GM18867 (cell line): ENCODE measurements at regions not wholly inside any gene's neighbourhood (a gene's known extent, or its start where the extent isn't known, plus 50 kb on each side); places are given as distances from the start of the nearest gene placed in this dataset.
"Not testable (repeated sequence)": the region's sequence is repeated elsewhere in the genome, so short reads cannot be mapped to it uniquely, and the experiment has no call there.

Experiments
- ATAC-seq: cut with Tn5 transposase; IDR thresholded peaks from one replicate; pipeline ENCODE4 v1.9.1; 2021; ENCODE audit warnings: mild to moderate bottlenecking, moderate library complexity; ENCODE audit not compliant: unreplicated experiment

- ATAC-seq: no peak
Measured at GRCh38 chr22:22371031-22371541, 126.5 kb downstream of the VPREB1 start.

DNA sequence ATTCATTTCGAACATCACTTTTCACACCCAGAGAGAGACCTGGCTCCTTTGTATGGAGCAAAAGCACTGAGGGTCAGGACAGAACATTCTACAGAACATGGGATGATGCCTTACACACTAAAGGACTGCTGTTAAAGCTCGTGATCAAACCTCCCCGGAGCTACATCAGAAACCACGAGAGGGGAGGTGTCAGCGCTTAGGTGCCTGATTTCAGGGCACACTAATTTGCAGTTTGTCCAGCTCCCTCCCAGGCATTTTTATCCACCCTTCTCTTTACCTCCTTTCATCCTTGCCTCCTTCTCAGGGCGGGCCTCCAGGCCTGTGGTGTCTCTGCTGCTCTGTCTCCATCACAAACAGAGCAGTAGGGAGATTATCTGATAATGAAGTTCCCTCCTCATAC lies 127.5 kb downstream of the VPREB1 start:
- no peak for ATAC-seq

DNA sequence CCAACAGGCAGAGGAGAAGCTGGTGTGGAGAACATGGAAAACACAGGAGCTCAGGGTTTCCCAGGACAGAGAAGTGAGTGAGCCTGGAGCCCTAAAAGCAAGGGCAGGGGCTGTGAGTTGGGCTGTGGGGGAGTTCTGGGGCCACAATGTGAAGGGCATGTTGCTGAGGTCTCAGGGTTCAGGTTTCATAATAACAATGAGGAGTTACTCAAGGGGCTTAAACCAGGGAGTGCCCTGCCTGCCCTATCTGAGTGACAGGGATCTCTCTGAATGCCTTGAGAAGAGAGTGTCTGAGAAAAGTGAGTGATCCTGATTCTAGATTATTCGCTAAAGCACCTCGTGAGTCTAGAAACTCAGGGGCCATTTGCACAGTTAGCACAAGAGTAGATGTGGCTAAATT lies 129.6 kb downstream of the VPREB1 start:
- ATAC-seq: no peak

- ATAC-seq: no peak
Measured at GRCh38 chr22:22374579-22374978, 130.0 kb downstream of the VPREB1 start.

DNA sequence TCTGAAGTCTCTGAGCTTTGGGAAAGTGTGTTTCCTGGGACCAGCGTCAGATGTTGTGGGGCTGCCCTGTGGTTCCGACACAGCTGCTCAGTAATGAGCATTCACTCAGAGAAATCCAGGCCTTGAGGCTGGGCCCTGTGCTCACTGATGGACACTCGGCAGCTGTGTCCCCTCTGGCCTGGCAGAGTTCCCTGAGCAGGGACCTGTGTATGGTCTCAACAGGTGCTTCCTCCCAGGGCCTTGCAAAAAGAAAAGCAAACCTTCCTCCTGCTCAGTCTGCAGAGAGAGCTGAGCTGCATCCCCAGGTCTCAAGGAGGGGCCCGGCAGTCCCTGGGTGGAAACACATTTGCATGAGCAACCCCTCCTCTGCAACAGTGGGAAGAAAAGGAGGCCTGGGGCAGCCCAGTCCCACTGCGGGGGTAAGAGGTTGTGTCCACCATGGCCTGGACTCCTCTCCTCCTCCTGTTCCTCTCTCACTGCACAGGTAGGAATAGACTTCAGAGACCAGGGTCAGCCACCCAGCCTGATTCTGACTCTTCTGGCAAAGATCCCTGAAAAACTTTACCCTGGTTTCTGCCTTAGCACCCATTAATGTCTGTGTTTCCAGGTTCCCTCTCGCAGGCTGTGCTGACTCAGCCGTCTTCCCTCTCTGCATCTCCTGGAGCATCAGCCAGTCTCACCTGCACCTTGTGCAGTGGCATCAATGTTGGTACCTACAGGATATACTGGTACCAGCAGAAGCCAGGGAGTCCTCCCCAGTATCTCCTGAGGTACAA lies 131.2 kb downstream of the VPREB1 start:
- no peak for ATAC-seq

DNA sequence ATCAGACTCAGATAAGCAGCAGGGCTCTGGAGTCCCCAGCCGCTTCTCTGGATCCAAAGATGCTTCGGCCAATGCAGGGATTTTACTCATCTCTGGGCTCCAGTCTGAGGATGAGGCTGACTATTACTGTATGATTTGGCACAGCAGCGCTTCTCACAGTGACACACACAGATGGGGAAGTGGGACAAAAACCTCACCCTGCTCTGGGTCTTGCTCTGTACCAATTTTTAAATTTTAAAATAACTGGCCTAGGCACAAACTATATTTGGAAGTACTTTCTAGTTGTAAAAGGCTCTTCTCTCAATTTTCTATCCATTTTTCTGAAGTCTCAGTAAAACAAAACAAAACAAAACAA lies 131.7 kb downstream of the VPREB1 start:
- ATAC-seq: no peak

DNA sequence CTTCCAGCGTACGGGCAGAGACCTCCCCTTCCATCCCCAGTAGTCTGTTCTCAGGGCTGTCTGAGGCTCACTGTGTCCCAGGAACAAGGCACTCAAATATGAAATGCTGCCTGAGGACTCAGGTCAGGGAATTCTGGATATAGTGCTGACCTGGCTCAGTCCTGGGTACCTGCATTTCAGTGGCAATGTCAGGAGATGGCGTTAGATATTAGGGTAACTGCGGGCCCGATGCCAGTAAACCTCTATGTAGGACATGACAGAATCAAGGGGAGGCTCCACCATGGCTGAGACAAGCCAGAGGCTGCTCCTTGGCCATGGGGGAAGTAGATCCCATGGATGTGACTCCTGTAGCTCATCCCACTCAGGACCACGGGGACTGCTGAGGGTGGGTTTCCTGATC lies 131.7 kb downstream of the ZNF280B start:
- ATAC-seq: not testable (repeated sequence)

- ATAC-seq: no peak
Measured at GRCh38 chr22:22377335-22377734, 131.2 kb downstream of the ZNF280B start.

DNA sequence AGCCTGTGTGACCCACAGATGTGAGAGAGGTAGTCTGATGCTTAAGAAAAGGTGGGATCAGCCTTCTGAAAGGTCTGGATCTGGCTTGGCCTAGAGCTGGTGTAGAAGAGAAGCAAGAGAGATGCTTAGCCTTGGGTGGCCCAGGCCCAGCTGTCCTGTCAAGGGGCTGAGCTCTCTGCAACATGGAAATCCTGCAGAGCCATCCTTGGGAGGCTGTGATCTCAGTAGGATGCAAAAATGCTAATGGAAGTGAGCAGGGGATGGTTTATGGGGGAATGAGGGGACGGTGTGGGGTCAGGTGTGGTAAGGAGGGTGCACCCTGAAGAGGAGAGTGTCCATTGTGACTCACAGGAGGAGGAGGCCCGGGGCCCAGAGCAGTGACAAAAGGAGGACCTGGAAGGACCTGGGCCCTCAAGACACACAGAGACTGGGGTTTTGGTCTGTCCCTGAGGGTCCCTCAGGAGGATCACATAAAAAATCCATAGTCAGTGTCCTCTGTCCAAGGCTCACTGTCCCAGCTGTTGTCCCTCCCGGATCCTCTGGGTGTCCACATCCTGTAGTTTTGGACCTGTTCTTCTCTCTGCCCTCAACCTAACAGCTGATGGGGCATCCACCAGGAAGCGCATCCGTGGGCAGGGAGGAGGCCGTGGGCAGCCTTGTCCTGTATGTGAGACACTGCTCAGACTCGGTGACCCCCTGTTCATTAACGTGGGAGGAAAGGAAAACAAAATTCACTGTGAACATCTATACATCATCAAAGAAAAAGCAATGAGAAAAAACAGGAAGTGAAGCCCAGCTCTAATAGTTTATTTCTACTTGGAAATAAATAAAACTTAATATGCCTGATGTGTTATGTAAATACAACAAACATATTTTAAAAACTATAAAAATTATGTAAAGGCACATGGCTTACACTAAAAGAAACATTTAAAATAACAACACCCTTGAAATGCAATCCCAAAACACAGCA lies 129.8 kb downstream of the ZNF280B start:
- ATAC-seq: no peak

- ATAC-seq: no peak
Measured at GRCh38 chr22:22380098-22381030, 128.2 kb downstream of the ZNF280B start.

- ATAC-seq: not testable (repeated sequence)
Measured at GRCh38 chr22:22381292-22381691, 127.2 kb downstream of the ZNF280B start.

DNA sequence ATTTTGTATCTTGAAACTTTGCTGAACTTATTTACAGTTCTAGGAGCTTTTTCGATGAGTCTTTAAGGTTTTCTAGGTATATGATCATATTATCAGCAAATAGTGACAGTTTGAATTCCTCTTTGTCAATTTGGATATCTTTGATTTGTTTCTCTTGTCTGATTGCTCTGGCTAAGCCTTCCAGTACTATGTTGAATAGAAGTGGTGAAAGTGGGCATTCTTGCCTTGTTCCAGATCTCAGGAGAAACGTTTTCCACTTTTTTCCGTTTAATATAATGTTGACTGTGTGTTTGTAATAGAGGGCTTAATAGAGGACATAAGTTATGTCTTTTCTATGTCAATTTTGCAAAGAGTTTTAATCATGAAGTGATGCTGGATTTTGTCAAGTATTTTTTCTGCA lies 124.3 kb downstream of the ZNF280B start:
- no peak for ATAC-seq

DNA sequence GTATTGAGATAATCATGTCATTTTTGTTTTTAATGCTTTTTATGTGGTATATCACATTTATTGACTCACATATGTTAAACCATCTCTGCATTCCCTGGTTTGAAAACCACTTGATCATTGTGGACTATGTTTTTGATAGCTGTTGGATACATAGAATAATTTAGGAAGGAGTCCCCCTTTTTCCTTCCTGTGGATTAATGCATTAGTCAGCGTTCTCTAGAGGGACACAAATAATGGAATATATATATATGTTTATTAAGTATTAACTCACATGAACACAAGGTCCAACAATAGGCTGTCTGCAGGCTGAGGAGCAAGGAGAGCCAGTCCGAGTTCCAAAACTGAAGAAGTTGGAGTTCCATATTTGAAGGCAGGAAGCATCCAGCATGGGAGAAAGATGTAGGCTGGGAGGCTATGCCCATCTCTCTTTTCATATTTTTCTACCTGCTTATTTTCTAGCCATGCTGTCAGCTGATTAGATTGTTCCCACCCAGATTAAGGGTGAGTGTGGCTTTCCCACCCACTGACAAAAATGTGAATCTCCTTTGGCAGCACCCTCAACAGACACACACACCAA lies 123.8 kb downstream of the ZNF280B start:
- ATAC-seq: no peak

- no peak for ATAC-seq
Measured at GRCh38 chr22:22386602-22387385, 121.7 kb downstream of the ZNF280B start.

DNA sequence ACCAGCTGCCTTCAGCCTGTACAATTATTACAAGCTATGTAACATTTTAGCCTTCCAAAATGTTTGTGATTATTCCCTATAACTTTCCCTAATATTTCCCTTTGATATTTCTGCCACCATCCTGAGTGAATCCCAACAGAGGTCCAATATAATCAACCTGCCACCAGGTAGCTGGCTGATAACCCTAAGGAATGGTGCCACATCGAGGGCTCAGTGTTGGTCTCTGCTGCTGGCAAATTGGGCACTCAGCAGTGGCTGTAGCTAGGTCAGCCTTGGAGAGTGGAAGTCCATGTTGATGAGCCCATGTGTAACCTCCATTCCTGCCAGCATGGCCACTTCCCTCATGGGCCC lies 121.2 kb downstream of the ZNF280B start:
- no peak for ATAC-seq

GRCh38 chr22:22388090-22388489 lies 120.5 kb downstream of the ZNF280B start:
- no peak for ATAC-seq

GRCh38 chr22:22388494-22388893 lies 120.0 kb downstream of the ZNF280B start:
- ATAC-seq: no peak

- ATAC-seq: no peak
Measured at GRCh38 chr22:22389467-22389866, 119.1 kb downstream of the ZNF280B start.

GRCh38 chr22:22390989-22391388 lies 117.6 kb downstream of the ZNF280B start:
- ATAC-seq: no peak

DNA sequence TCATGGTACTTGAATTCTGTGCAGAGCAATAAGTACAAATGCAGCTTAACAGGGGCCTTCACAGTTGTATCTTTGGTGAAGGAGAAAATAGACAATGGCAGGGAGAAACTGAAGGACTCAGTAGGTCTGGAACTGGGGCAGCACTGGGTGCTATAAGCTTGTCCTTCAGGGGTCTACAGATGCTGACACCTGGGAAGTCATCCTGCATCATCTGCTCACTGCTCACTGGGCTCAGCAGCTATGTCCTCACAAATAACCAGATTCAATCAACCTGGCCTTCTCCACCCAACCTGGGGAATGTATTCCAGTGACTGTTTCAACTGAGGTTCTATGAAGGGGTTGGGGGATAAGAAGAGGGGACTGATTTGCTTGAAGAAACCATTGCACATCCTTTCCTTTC lies 117.0 kb downstream of the ZNF280B start:
- no peak for ATAC-seq
